ENCODE measurements at regions not wholly inside any gene's neighbourhood (a gene's known extent, or its start where the extent isn't known, plus 50 kb on each side); places are given as distances from the start of the nearest gene placed in this dataset.

- no peak overlapping the region for H3K27ac ChIP-seq (ENCODE audit: low read length)
- H3K4me1 Mint-ChIP-seq = no peaks in the 10 kb centered on the region
- H3K36me3 ChIP-seq (ENCODE audit: control insufficient read depth in 2 of 2, extremely low read depth in 1 of 2, insufficient read depth in 1 of 2, low read length in 1 of 2) = no peaks in the 10 kb centered on the region
- ChIA-PET POLR2A (no interaction called here), CTCF (interaction anchor here (0.6 to 0.7 kb wide), 2 partner anchors 25 to 108 kb away, joined by 3 read pairs; no protein-coding TSS in a partner anchor)
- no peak for DNase-seq
- peaks cover 0 to 4% (median 0%) of the 10 kb centered on the region in 3 donors for H3K9me3 Mint-ChIP-seq
- WGBS (ENCODE audit: insufficient coverage) = no CpG with 5 or more reads among the region's 2 CpGs
- H3K4me1 ChIP-seq (ENCODE audit: control insufficient read depth in 1 of 2, extremely low read depth in 1 of 2, insufficient read depth in 2 of 2, low read length in 2 of 2) = no peaks in the 10 kb centered on the region
- ATAC-seq (replicated peaks in 1 of 4) = no peak
- H3K27ac Mint-ChIP-seq = no peak overlapping the region
- H3K36me3 Mint-ChIP-seq = no peaks in the 10 kb centered on the region
- no peak overlapping the region for H3K4me3 ChIP-seq (ENCODE audit: control insufficient read depth in 1 of 2, extremely low read depth in 1 of 2, low read length in 1 of 2)
- H3K27me3 Mint-ChIP-seq = no peaks in the 10 kb centered on the region
- no peak overlapping the region for H3K4me3 Mint-ChIP-seq
- H3K9me3 ChIP-seq = no peaks in the 10 kb centered on the region
- no peaks in the 10 kb centered on the region for H3K27me3 ChIP-seq (replicated peaks in 1 of 2; ENCODE audit: control insufficient read depth in 2 of 2, extremely low read depth in 1 of 2, insufficient read depth in 2 of 2, low read length in 1 of 2)
Measured at GRCh38 chr1:193807208-193807607, 620.8 kb upstream of the B3GALT2 start.

GRCh38 chr1:193806079-193807048 is 620.0 kb upstream of the B3GALT2 start:
- no peak for ATAC-seq (replicated peaks in 1 of 4)
- no peaks in the 10 kb centered on the region for H3K36me3 Mint-ChIP-seq

GRCh38 chr1:193799948-193800690 is 613.7 kb upstream of the B3GALT2 start:
- Mint-ChIP-seq H3K4me1 (no peaks in the 10 kb centered on the region), H3K4me3 (no peak overlapping the region), H3K36me3 (peaks cover 3% of the 10 kb centered on the region), H3K27ac (no peak overlapping the region), H3K9me3 (peaks cover 0 to 5% (median 0%) of the 10 kb centered on the region in 3 donors), H3K27me3 (no peaks in the 10 kb centered on the region)
- DNase-seq = no peak
- ChIA-PET POLR2A (no interaction called here), CTCF (no interaction called here)
- H3K4me1 ChIP-seq (ENCODE audit: control insufficient read depth in 1 of 2, extremely low read depth in 1 of 2, insufficient read depth in 2 of 2, low read length in 2 of 2) = no peaks in the 10 kb centered on the region
- no peaks in the 10 kb centered on the region for H3K9me3 ChIP-seq
- H3K27me3 ChIP-seq (replicated peaks in 1 of 2; ENCODE audit: control insufficient read depth in 2 of 2, extremely low read depth in 1 of 2, insufficient read depth in 2 of 2, low read length in 1 of 2) = no peaks in the 10 kb centered on the region
- no peak for ATAC-seq (replicated peaks in 1 of 4)
- H3K27ac ChIP-seq (ENCODE audit: low read length) = no peak overlapping the region
- WGBS (ENCODE audit: insufficient coverage) = 90% methylated on average over 1 of the region's 6 CpGs
- no peak overlapping the region for H3K4me3 ChIP-seq (ENCODE audit: control insufficient read depth in 1 of 2, extremely low read depth in 1 of 2, low read length in 1 of 2)
- H3K36me3 ChIP-seq (ENCODE audit: control insufficient read depth in 2 of 2, extremely low read depth in 1 of 2, insufficient read depth in 1 of 2, low read length in 1 of 2) = no peaks in the 10 kb centered on the region

More at GRCh38 chr1:193806079-193807048, 620.0 kb upstream of the B3GALT2 start:
- Histone ChIP-seq H3K4me3 (ENCODE audit: control insufficient read depth in 1 of 2, extremely low read depth in 1 of 2, low read length in 1 of 2) (no peak overlapping the region), H3K27me3 (replicated peaks in 1 of 2; ENCODE audit: control insufficient read depth in 2 of 2, extremely low read depth in 1 of 2, insufficient read depth in 2 of 2, low read length in 1 of 2) (no peaks in the 10 kb centered on the region), H3K27ac (ENCODE audit: low read length) (no peak overlapping the region), H3K4me1 (ENCODE audit: control insufficient read depth in 1 of 2, extremely low read depth in 1 of 2, insufficient read depth in 2 of 2, low read length in 2 of 2) (no peaks in the 10 kb centered on the region), H3K9me3 (no peaks in the 10 kb centered on the region), H3K36me3 (ENCODE audit: control insufficient read depth in 2 of 2, extremely low read depth in 1 of 2, insufficient read depth in 1 of 2, low read length in 1 of 2) (no peaks in the 10 kb centered on the region)
- no peak for DNase-seq
- H3K4me1 Mint-ChIP-seq = no peaks in the 10 kb centered on the region
- ChIA-PET CTCF (no interaction called here), POLR2A (interaction anchor here in 1 of 2 donors (0.6 kb wide), 1 partner anchor 525 kb away, joined by 6 read pairs; no protein-coding TSS in a partner anchor)
- H3K4me3 Mint-ChIP-seq = no peak overlapping the region
- H3K27me3 Mint-ChIP-seq = no peaks in the 10 kb centered on the region
- H3K27ac Mint-ChIP-seq = peak overlapping the region in 1 of 2 donors; percentile 4
- 46% methylated on average over 3 of the region's 3 CpGs for WGBS (ENCODE audit: insufficient coverage)
- peaks cover 0 to 5% (median 0%) of the 10 kb centered on the region in 3 donors for H3K9me3 Mint-ChIP-seq

- WGBS (ENCODE audit: insufficient coverage) = 100% methylated on average over 2 of the region's 2 CpGs
- Mint-ChIP-seq H3K9me3 (peaks cover 0 to 5% (median 0%) of the 10 kb centered on the region in 3 donors), H3K27ac (no peak overlapping the region), H3K27me3 (no peaks in the 10 kb centered on the region), H3K4me3 (no peak overlapping the region), H3K36me3 (peaks cover 3% of the 10 kb centered on the region), H3K4me1 (no peaks in the 10 kb centered on the region)
- Histone ChIP-seq H3K9me3 (no peaks in the 10 kb centered on the region), H3K4me3 (ENCODE audit: control insufficient read depth in 1 of 2, extremely low read depth in 1 of 2, low read length in 1 of 2) (no peak overlapping the region), H3K27ac (ENCODE audit: low read length) (no peak overlapping the region), H3K27me3 (replicated peaks in 1 of 2; ENCODE audit: control insufficient read depth in 2 of 2, extremely low read depth in 1 of 2, insufficient read depth in 2 of 2, low read length in 1 of 2) (no peaks in the 10 kb centered on the region), H3K36me3 (ENCODE audit: control insufficient read depth in 2 of 2, extremely low read depth in 1 of 2, insufficient read depth in 1 of 2, low read length in 1 of 2) (no peaks in the 10 kb centered on the region), H3K4me1 (ENCODE audit: control insufficient read depth in 1 of 2, extremely low read depth in 1 of 2, insufficient read depth in 2 of 2, low read length in 2 of 2) (no peaks in the 10 kb centered on the region)
- ATAC-seq (replicated peaks in 1 of 4) (no peak), DNase-seq (no peak)
- CTCF ChIA-PET = no interaction called here
- POLR2A ChIA-PET = no interaction called here
Measured at GRCh38 chr1:193799371-193799770, 613.0 kb upstream of the B3GALT2 start.

GRCh38 chr1:193794239-193794638 is 607.8 kb upstream of the B3GALT2 start:
- Mint-ChIP-seq H3K4me1 (peaks cover 0 to 3% (median 0%) of the 10 kb centered on the region in 3 donors), H3K27ac (no peak overlapping the region), H3K9me3 (no peaks in the 10 kb centered on the region), H3K27me3 (no peaks in the 10 kb centered on the region), H3K36me3 (peaks cover 3% of the 10 kb centered on the region), H3K4me3 (no peak overlapping the region)
- POLR2A ChIA-PET = no interaction called here
- DNase-seq (no peak), ATAC-seq (replicated peaks in 1 of 4) (no peak)
- Histone ChIP-seq H3K9me3 (no peaks in the 10 kb centered on the region), H3K4me3 (ENCODE audit: control insufficient read depth in 1 of 2, extremely low read depth in 1 of 2, low read length in 1 of 2) (no peak overlapping the region), H3K27me3 (replicated peaks in 1 of 2; ENCODE audit: control insufficient read depth in 2 of 2, extremely low read depth in 1 of 2, insufficient read depth in 2 of 2, low read length in 1 of 2) (no peaks in the 10 kb centered on the region), H3K27ac (ENCODE audit: low read length) (no peak overlapping the region), H3K36me3 (ENCODE audit: control insufficient read depth in 2 of 2, extremely low read depth in 1 of 2, insufficient read depth in 1 of 2, low read length in 1 of 2) (no peaks in the 10 kb centered on the region), H3K4me1 (ENCODE audit: control insufficient read depth in 1 of 2, extremely low read depth in 1 of 2, insufficient read depth in 2 of 2, low read length in 2 of 2) (no peaks in the 10 kb centered on the region)
- CTCF ChIA-PET = no interaction called here
- WGBS (ENCODE audit: insufficient coverage) = 71% methylated on average over 1 of the region's 4 CpGs

- H3K4me1 ChIP-seq (ENCODE audit: control insufficient read depth in 1 of 2, extremely low read depth in 1 of 2, insufficient read depth in 2 of 2, low read length in 2 of 2) = no peaks in the 10 kb centered on the region
- H3K36me3 Mint-ChIP-seq = peaks cover 3% of the 10 kb centered on the region
- H3K27ac Mint-ChIP-seq = no peak overlapping the region
- ChIA-PET POLR2A (no interaction called here), CTCF (no interaction called here)
- DNase-seq = no peak
- H3K27ac ChIP-seq (ENCODE audit: low read length) = no peak overlapping the region
- WGBS (ENCODE audit: insufficient coverage) = no CpG with 5 or more reads among the region's 3 CpGs
- no peak overlapping the region for H3K4me3 ChIP-seq (ENCODE audit: control insufficient read depth in 1 of 2, extremely low read depth in 1 of 2, low read length in 1 of 2)
- H3K9me3 ChIP-seq = no peaks in the 10 kb centered on the region
- ATAC-seq (replicated peaks in 1 of 4) = no peak
- no peak overlapping the region for H3K4me3 Mint-ChIP-seq
- H3K36me3 ChIP-seq (ENCODE audit: control insufficient read depth in 2 of 2, extremely low read depth in 1 of 2, insufficient read depth in 1 of 2, low read length in 1 of 2) = no peaks in the 10 kb centered on the region
- H3K9me3 Mint-ChIP-seq = no peaks in the 10 kb centered on the region
- H3K4me1 Mint-ChIP-seq = peaks cover 0 to 6% (median 0%) of the 10 kb centered on the region in 3 donors
- H3K27me3 ChIP-seq (replicated peaks in 1 of 2; ENCODE audit: control insufficient read depth in 2 of 2, extremely low read depth in 1 of 2, insufficient read depth in 2 of 2, low read length in 1 of 2) = no peaks in the 10 kb centered on the region
- H3K27me3 Mint-ChIP-seq = no peaks in the 10 kb centered on the region
Measured at GRCh38 chr1:193791746-193792145, 605.3 kb upstream of the B3GALT2 start.

Data from T-cell (primary cell).